SIG-M5 treated with dmso at 0.1 percent for 504 hours (cell line): ENCODE measurements at regions not wholly inside any gene's neighbourhood (a gene's known extent, or its start where the extent isn't known, plus 50 kb on each side); places are given as distances from the start of the nearest gene placed in this dataset.

ENCODE experiments used
- DNase-seq: peaks from one replicate; lab custom pipeline; 2025; ENCODE audit not compliant: unreplicated experiment; lab: John Stamatoyannopoulos, UW

DNA sequence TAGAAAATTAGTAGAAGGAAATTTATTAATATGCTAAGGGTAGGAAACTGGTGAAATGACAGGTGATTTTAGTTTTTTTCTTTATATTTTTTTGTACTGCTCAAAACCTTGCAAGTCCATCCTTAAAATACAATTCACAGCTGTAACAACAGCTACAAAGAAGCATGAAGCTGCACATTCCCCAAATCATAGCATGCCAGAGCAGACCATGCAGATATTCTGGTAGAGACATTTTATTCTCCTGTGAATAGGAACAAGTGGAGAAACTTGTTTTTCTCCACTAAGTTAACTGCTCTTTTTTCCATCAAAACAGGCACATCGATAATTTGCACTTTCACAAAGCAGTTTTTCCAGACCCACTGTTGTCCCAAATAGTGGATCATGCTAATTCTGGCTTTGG, 1125.7 kb downstream of the BRINP3 start:
- no peak for DNase-seq

GRCh38 chr1:189356206-189356605, 1121.5 kb downstream of the BRINP3 start:
- DNase-seq, result no peak

- DNase-seq, result no peak
Observed at GRCh38 chr1:189357317-189357716, 1120.3 kb downstream of the BRINP3 start.

DNA sequence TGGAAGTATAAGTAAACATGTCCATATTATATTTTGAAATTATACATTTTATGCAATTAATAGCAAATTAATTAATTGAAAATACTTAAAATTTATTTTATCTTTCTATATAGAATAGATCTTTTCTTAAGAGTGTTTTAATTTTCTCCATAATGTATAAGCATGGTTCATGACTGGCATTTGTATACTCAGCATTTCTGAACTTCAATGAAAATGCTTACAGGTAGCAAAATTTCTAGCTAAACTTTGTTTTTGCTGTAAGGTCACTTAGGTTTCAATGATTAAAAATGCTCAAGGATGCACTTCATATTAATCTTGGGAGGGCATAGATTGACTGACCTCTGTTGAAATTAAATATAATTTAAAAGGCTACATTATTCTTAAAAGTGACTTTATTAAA, 1108.1 kb downstream of the BRINP3 start:
- no peak for DNase-seq

DNA sequence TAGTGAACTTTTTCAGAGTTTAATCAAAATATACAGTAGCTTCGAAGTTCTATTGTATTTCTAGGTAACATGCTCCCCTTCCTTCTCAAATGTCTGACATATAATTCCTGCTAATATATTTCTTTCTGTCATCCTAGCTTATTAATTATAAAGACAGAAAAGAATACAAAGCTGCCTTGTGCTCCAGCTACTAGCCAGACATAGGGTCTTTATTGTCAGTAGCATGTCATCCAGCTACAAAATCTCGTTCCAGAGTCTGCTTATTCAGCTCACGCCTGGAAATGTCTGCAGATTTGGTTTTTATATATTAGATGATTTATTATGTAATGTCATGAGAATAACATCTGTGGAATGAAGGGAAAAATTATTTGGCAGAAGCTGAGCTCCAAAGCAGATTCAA, 1102.8 kb downstream of the BRINP3 start:
- no peak for DNase-seq

DNA sequence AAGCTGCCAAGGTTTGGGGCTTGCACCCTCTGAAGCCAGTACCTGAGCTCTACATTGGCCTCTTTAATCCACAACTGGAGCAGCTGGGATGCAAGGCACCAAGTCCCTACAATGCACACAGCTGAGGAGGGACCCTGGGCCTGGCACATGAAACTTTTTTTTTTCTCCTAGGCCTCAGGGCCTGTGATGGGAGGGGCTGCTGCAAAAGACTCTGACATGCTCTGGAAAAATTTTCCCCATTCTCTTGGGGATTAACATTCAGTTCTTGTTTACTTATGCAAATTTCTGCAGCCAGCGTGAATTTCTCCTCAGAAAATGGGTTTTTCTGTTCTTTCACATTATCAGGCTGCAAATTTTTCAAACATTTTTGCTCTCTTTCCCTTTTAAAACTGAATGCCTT, 1072.2 kb downstream of the BRINP3 start:
- DNase-seq, result no peak

DNA sequence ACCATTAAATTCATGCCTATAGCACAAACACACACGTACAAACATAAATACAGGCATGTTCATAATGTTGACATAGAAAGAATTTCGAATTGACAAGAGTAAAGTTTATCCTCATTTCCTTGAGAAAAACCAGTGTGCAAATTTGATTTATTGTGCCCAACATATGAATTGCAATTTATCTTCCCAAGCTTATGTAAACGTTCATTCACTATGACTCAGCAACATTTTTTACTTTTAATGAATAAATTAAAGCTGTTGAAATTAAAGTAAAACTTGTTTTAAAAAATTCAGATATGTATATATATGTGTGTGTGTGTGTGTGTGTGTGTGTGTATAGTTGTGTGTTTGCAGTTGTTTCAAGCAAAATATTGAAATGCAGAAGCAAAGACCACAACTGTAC, 1067.9 kb downstream of the BRINP3 start:
- DNase-seq, result no peak

DNA sequence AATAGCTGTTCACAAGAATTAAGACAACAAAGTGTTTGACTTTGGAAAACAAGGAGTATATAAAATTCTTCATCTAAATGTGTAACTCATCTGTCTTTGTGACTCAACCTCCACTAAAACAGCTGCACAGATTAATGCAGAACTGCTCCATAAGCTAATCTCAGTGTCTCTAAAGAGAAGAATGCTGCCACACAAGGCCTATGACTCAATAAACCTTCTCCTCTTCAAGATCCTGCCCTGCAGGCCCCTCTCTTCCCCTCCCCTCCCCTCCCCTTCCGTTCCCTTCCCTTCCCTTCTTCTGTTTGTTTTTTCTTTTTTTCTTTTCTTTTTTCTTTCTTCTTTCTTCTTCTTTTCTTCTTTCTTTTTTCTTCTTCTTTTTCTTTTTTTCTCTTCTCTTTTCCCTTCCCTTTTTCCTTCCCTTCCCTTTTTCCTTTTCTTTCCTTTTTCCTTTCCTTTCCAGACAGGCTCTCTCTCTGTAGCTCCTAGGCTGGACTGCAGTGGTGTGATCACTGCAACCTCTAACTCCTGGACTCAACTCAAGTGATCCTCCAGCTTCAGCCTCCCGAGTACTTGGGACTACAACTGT, 1052.8 kb downstream of the BRINP3 start:
- DNase-seq, result no peak

GRCh38 chr1:189429610-189430009, 1048.1 kb downstream of the BRINP3 start:
- peak; percentile 56 for DNase-seq

- DNase-seq, result peak; percentile 22
Observed at GRCh38 chr1:189431447-189431846, 1046.2 kb downstream of the BRINP3 start.

- no peak for DNase-seq
Observed at GRCh38 chr1:189432753-189433152, 1044.9 kb downstream of the BRINP3 start.

- no peak for DNase-seq
Observed at GRCh38 chr1:189434461-189434860, 1043.2 kb downstream of the BRINP3 start.

GRCh38 chr1:189435398-189435797, 1042.3 kb downstream of the BRINP3 start:
- no peak for DNase-seq

- no peak for DNase-seq
Observed at GRCh38 chr1:189438808-189439207, 1038.9 kb downstream of the BRINP3 start.

GRCh38 chr1:189463166-189463565, 1014.5 kb downstream of the BRINP3 start:
- no peak for DNase-seq

DNA sequence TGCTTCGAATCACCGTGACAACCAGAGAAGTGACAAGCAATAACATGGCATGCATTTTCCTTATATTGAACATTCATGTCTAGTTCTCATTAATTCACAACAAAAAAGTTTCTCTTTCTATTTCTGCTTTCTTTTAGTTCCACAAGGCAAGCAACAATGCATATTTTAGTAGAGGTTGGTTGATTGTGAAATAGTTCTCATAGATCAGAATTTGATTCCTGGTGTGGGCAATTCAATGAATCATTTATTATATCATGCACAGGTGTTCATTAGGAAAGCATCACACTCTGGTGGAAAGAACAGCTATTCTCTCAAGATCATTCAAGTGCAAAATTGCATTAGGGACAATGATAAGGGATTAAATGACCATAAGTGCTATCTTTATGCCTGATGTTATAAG, 980.9 kb downstream of the BRINP3 start:
- peak; percentile 11 for DNase-seq

DNA sequence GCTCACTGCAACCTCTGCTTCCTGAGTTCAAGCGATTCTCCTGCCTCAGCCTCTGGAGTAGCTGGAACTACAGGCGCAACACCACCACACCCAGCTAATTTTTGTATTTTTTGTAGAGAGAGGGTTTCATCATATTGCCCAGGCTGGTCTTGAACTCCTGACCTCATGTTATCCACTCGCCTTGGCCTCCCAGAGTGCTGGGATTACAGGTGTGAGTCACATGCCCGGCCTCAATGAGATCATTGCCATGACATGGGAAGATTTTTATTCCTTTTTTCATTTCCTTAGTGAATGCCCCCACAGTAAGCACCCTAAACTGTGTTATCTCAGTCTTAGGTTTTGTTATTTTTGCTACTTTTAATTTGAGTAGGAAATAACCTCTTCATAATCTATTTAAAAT, 977.9 kb downstream of the BRINP3 start:
- no peak for DNase-seq

- DNase-seq, result no peak
Observed at GRCh38 chr1:189500778-189501177, 976.9 kb downstream of the BRINP3 start.

- DNase-seq, result no peak
Observed at GRCh38 chr1:189510827-189511226, 966.8 kb downstream of the BRINP3 start.

GRCh38 chr1:189513091-189513490, 964.6 kb downstream of the BRINP3 start:
- DNase-seq, result no peak

- DNase-seq, result no peak
Observed at GRCh38 chr1:189522441-189522840, 955.2 kb downstream of the BRINP3 start.

DNA sequence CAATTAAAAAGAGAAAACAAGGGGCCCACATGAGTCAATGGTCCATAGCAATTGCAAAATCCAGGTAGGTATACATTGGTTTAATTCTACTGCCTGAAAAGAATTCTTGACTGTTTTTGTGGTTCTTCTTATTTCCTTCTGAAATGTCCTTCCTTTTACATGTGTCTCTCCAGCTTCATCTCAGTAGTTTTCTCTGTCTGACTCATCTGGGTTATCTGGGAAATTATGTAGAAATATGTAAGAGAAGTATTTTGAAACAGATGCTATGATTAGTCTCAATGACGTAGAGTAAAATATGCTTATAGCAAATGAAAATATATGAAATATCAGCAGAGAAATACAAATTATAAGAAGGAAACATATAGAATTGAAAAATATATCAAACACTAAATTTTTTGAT, 953.2 kb downstream of the BRINP3 start:
- peak; percentile 65 for DNase-seq

GRCh38 chr1:189530162-189530561, 947.5 kb downstream of the BRINP3 start:
- DNase-seq, result no peak

DNA sequence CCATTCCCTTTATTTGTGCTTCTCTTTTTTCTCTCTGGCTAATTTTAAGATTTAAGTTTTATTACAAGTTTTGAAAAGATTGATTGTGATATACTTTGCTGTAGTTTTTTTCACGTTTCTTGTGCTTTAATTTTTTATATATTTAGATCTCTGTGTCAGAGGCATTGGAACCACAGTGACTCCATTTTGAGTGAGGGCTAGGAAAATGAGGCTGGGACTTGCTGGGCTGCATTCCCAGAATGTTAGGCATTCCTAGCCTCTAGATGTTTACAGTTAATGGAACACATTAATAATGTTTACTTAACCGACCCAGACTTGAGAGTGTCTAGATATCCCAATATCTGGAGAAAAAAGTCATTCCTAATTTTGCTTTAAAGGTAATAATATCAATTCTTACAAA, 939.4 kb downstream of the BRINP3 start:
- DNase-seq, result no peak
